RCC 7860 (cell line): ENCODE measurements at regions not wholly inside any gene's neighbourhood (a gene's known extent, or its start where the extent isn't known, plus 50 kb on each side); places are given as distances from the start of the nearest gene placed in this dataset.
A peak's percentile ranks its signal among the peaks of the same experiment; 100 is the strongest.
"Not testable (repeated sequence)": the region's sequence is repeated elsewhere in the genome, so short reads cannot be mapped to it uniquely, and the experiment has no call there.

Experiments
- DNase-seq: peaks from one replicate; pipeline ENCODE4 v3.0.0-alpha.2; 2015; ENCODE audit warnings: low spot score
- FAIRE-seq: peaks from 2 replicates; lab custom pipeline; 2012; peaks lifted over from hg19 to GRCh38; lab: Jason Lieb, UNC

DNA sequence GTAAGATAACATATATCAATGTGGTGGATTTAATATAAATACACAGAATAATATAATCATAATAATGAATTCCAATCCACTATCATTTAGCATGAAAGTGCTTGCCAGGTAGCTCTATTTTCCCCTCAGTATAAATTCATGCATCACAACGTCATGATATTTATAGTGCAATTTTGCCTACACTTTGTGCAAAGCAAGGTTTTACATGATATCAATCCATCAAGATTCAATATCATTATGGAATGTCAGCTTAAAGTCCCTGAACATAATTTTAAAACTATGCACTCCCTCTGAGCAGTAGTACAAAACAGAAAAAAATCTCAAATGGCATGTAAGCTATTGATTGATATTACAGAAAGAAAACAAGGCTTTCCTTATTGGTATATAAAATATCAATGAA is 962.2 kb upstream of the PCDH20 start:
- no peak for FAIRE-seq
- no peak for DNase-seq

DNA sequence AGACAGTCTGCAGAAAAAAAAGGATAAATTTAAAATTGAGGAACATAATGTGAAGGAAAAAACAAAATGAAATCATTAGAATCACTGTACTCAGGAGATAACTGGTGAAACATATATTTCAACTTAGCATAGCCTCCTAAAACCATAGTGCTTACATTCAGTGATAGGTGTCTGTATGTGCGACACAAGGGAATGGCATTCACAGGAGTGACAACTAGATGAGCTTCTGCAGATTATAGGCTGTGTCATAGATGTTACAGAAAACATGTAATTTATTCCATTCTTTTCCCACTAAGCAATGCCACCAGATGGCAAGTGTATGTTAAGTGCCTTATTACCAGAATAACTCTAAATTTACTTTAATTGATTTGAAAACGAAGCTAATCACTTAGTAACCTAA is 960.0 kb upstream of the PCDH20 start:
- no peak for FAIRE-seq
- no peak for DNase-seq

DNA sequence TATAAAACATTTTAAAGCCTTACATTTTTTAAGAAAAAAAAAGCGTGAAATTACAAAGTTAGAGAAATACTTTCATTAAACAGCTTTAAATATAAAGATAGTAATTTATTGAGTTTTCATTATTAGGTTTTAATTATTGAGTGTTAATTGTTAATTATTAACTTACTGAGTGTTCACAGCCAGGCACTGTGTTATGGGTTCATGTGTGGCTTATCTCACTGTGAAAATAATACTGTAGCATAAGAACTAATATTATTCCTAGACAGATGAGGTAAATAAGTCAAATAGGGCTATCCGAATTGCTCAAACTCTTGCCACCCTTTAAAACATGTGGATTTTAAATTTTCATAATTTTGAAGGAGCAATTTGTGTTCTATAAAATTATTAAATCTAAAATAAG is 956.1 kb upstream of the PCDH20 start:
- no peak for FAIRE-seq
- DNase-seq = no peak

- not testable (repeated sequence) for DNase-seq, FAIRE-seq
These were observed 952.3 kb upstream of the PCDH20 start for GRCh38 chr13:62367971-62368370.

- FAIRE-seq (no peak), DNase-seq (no peak)
These were observed 945.0 kb upstream of the PCDH20 start for GRCh38 chr13:62360609-62361008.

DNA sequence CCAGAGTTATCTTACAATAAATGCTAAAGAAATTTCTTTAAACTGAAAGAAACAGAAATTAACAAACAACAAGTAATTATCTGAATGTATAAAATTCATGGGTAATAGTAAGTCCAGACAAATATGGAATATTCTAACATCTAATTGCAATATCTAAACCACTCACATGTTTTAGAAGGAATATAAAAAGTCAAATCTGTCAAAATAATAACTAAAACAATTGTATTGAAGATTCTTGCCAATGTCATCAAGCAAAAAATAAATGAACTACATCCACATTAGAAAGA is 942.9 kb upstream of the PCDH20 start:
- FAIRE-seq = no peak
- DNase-seq = no peak

DNA sequence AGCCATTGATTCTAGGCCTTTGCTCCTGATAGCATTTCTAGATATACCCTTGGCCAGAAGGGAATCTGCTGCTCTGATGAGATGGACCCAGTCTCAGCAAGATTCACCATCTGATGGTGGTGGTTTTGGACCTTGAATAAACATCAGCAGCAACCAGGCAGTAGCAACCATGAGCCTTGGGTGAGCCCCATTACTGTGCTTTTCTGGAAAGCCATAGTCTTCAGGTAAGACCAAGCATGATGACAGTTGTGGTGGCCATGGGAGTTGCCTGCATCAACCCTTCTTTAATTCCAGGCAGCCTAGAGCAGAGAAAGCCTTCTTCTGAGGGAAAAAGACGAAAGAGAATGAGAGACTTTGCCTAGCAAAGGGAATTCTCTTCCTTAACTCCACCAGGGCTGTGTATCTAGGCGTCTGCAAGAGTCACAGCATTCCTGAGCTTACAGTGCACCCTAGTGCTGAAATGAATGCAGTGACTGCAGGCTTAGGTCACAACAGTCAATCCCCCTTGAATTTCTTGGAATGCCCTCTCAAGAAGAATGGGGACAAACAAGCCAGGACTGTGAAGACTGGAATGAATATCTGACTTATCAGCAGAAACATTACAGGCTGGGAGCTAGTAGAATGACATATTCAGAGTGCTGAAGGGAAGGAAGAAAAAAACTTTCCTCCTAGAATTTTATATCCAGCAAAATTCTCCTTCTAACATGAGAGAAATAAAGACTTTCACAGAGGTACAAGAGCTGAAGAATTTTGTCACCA is 942.4 kb upstream of the PCDH20 start:
- peak; percentile 25 for DNase-seq
- no peak for FAIRE-seq

DNA sequence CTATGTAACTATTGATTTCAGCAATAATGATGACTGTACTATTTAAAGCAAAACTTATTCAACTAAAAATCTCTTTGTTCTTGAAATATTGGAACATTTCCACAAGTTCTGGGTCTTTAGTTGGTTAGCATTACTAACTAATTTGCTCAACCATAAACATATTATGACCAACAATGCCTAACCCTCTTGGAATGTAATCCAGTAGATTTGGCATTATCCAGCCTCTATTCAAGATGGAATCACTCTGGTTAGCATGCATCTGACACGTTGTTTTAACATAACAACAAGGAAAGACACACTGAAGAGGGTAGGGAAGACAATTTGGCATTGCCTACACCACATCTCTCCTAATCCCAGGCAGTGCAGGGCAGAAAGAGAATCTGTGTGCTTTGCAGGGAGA is 941.3 kb upstream of the PCDH20 start:
- FAIRE-seq (no peak), DNase-seq (no peak)

GRCh38 chr13:62337109-62337880 is 921.6 kb upstream of the PCDH20 start:
- no peak for FAIRE-seq
- DNase-seq = no peak

- FAIRE-seq (no peak), DNase-seq (no peak)
These were observed 920.9 kb upstream of the PCDH20 start for GRCh38 chr13:62336507-62336906.

- FAIRE-seq = no peak
- DNase-seq = no peak
These were observed 917.8 kb upstream of the PCDH20 start for GRCh38 chr13:62333466-62333865.

GRCh38 chr13:62331384-62331783 is 915.7 kb upstream of the PCDH20 start:
- FAIRE-seq = no peak
- DNase-seq = no peak

- no peak for DNase-seq
- FAIRE-seq = no peak
These were observed 911.7 kb upstream of the PCDH20 start for GRCh38 chr13:62327367-62327766.

- DNase-seq (no peak), FAIRE-seq (no peak)
These were observed 909.2 kb upstream of the PCDH20 start for GRCh38 chr13:62324842-62325241.

DNA sequence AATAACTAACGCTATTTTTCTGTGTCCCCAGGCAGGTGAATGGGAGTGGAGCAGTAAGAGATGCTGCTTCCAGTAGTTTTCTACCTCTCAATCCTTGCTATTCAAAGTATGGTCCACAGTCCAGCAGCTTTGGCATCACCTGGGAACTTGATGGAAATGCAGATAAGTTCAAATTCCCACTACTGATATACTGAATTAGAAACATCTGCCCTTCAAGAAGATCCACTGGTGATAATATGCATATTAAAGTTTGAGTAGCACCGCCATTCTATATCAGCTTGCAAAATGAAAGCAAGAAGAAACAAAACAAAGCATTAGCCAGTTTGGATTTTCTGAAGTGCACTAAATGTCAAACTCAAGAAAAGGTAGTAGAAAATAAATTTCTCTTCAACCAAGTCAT is 906.2 kb upstream of the PCDH20 start:
- DNase-seq = no peak

DNA sequence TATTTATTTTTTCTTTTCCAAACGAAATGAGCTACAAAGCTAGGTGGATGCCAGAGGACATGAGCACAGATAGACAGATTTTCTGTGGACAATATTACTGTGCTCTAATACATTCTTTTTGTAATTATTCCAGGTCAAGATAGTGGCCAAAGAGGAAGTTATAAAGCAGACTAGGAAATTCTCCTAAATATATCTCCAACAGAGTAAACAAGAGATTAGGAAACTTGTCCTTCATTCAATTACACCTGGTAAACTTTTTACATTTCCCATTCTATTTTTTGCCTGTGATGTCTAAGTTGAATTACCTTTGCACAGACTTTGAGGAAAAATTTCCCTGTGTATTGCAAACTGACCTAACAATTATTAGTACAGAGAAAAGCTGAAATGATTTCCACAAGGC is 905.5 kb upstream of the PCDH20 start:
- FAIRE-seq (no peak), DNase-seq (no peak)

More for the DNA sequence above, 906.2 kb upstream of the PCDH20 start:
- no peak for FAIRE-seq

- DNase-seq (peak; percentile 32), FAIRE-seq (peak; percentile 49)
These were observed 904.8 kb upstream of the PCDH20 start for GRCh38 chr13:62320129-62321108.

DNA sequence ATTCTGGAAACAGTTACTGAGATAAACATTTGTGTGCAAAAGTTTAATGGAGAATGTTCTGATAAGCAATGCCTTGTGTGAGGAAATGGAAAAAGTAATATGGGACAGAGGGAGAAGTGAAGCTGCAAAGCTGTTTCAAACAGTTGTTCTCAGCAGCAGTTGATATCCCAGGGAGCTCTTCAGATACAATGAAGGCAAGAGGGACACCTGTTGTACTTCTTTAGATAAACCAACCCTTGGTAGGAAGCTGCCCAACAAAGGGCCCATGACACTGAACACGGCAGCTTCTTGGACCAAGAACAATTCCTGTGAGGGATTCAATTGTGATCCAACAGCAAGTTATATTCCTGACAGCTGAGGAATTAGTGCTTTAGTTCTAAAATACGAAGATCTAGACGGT is 894.3 kb upstream of the PCDH20 start:
- FAIRE-seq = no peak
- no peak for DNase-seq

- FAIRE-seq = no peak
These were observed 890.1 kb upstream of the PCDH20 start for GRCh38 chr13:62305756-62306155.

GRCh38 chr13:62302341-62302740 is 886.7 kb upstream of the PCDH20 start:
- no peak for FAIRE-seq
- no peak for DNase-seq

More at GRCh38 chr13:62305756-62306155, 890.1 kb upstream of the PCDH20 start:
- no peak for DNase-seq

DNA sequence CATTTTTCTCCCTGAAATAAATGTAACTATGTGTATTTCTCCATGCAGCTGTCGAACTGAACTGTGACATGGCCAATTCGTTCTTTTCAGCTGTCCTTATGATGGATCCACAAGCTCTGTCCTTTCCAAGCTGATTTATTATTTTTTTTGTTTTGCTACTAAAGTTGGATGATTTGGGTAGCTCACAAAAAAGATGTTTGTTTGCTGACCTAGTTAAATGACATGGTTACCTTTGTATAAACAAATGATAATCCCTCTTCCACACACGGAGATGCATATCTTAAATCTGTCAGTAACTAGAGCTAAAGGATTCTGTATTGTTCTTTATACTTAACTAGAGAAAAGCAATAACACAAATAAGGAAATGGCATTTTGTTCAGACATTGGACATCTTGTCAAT is 884.3 kb upstream of the PCDH20 start:
- FAIRE-seq = no peak
- DNase-seq = no peak
